H1 (cell line): ENCODE measurements at regions not wholly inside any gene's neighbourhood (a gene's known extent, or its start where the extent isn't known, plus 50 kb on each side); places are given as distances from the start of the nearest gene placed in this dataset.

Source experiments
- CTCF ChIA-PET: fragments of 300-600 bp; sonication (Branson Sonifier 250); formaldehyde crosslinking; loops from one replicate; lab custom pipeline; 2021; ENCODE audit not compliant: partially characterized antibody; lab: Charles Lee
- POLR2A ChIA-PET: fragments of 300-600 bp; sonication (Branson Sonifier 250); formaldehyde crosslinking; loops from one replicate; lab custom pipeline; 2021; ENCODE audit warnings: inconsistent platforms; ENCODE audit not compliant: partially characterized antibody; lab: Charles Lee
- DNase-seq, 2 experiments: peaks; one replicate each; pipeline versions ENCODE4 v3.0.0 to v3.0.0-alpha.2; 2010 to 2022; ENCODE audit warnings: low spot score in 2 of 2, low read depth in 1 of 2, mixed read lengths in 1 of 2
- FAIRE-seq: peaks from 2 replicates; lab custom pipeline; 2011; peaks lifted over from hg19 to GRCh38; lab: Jason Lieb, UNC
- H2AFZ ChIP-seq: 2 replicates; pipeline ENCODE4 v1.8.1; 2012; ENCODE audit warnings: low read length, inconsistent platforms
- H2AK5ac ChIP-seq: 2 replicates; pipeline ENCODE4 v1.6.1; 2013; ENCODE audit warnings: low read depth, low read length
- H2BK120ac ChIP-seq: replicated peaks from 2 replicates; pipeline ENCODE3; 2013; ENCODE audit warnings: low read depth, low read length, inconsistent platforms
- H2BK12ac ChIP-seq: 2 replicates; pipeline ENCODE4 v1.6.1; 2013; ENCODE audit warnings: low read depth, low read length
- H2BK15ac ChIP-seq: 2 replicates; pipeline ENCODE4 v1.6.1; 2013; ENCODE audit warnings: low read length
- H2BK20ac ChIP-seq: 2 replicates; pipeline ENCODE4 v1.6.1; 2013; ENCODE audit warnings: low read length
- H2BK5ac ChIP-seq: 2 replicates; pipeline ENCODE4 v1.6.1; 2013; ENCODE audit warnings: low read depth, low read length
- H3K14ac ChIP-seq: 2 replicates; pipeline ENCODE4 v1.6.1; 2013; ENCODE audit warnings: inconsistent platforms; ENCODE audit not compliant: insufficient read length
- H3K18ac ChIP-seq: 2 replicates; pipeline ENCODE4 v1.6.1; 2013; ENCODE audit warnings: low read length; ENCODE audit errors: extremely low read depth
- H3K23ac ChIP-seq: 2 replicates; pipeline ENCODE4 v1.6.1; 2013; ENCODE audit warnings: inconsistent platforms; ENCODE audit not compliant: insufficient read length
- H3K23me2 ChIP-seq: 2 replicates; pipeline ENCODE4 v1.6.1; 2013; ENCODE audit warnings: low read depth, low read length
- H3K27ac ChIP-seq: 2 replicates; pipeline ENCODE4 v1.6.1; 2011; ENCODE audit warnings: low read depth, low read length, inconsistent platforms
- H3K27me3 ChIP-seq, 4 experiments: replicated peaks in 1 of 4; 1 replicate in 1 of 4; 2 replicates in 3 of 4; pipeline versions ENCODE4 v1.6.1 to v1.8.1; 2011 to 2013; ENCODE audit warnings: low read length in 3 of 4, mild to moderate bottlenecking in 3 of 4, inconsistent platforms in 2 of 4, mixed read lengths in 2 of 4, moderate library complexity in 1 of 4; ENCODE audit not compliant: control insufficient read depth in 3 of 4, insufficient read depth in 3 of 4; ENCODE audit errors: extremely low read depth in 1 of 4
- H3K36me3 ChIP-seq, 4 experiments: 2 replicates each; pipeline versions ENCODE4 v1.6.1 to v1.8.1; 2011 to 2013; ENCODE audit warnings: mild to moderate bottlenecking in 4 of 4, low read length in 3 of 4, moderate library complexity in 2 of 4, control low read depth in 1 of 4, inconsistent platforms in 1 of 4; ENCODE audit not compliant: insufficient read depth in 4 of 4, control insufficient read depth in 2 of 4
- H3K4ac ChIP-seq: replicated peaks from 2 replicates; pipeline ENCODE3; 2013; ENCODE audit warnings: low read length, low read depth, mixed read lengths, inconsistent platforms; ENCODE audit not compliant: insufficient read length
- H3K4me1 ChIP-seq, 4 experiments: replicated peaks in 1 of 4; 1 replicate in 1 of 4; 2 replicates in 3 of 4; pipeline versions ENCODE4 v1.6.1 to v1.8.1; 2011 to 2013; ENCODE audit warnings: low read length in 3 of 4, inconsistent platforms in 2 of 4, mixed read lengths in 1 of 4; ENCODE audit not compliant: insufficient read depth in 4 of 4, control insufficient read depth in 3 of 4
- H3K4me2 ChIP-seq, 2 experiments: 2 replicates each; pipeline versions ENCODE4 v1.6.1 to v1.8.1; 2011 to 2013; ENCODE audit warnings: low read depth in 2 of 2, low read length in 2 of 2, control low read depth in 1 of 2, inconsistent platforms in 1 of 2, mild to moderate bottlenecking in 1 of 2; ENCODE audit not compliant: insufficient read depth in 1 of 2
- H3K4me3 ChIP-seq, 4 experiments: fragments of 200-600, 300-600 bp in 1 of 4; sonication (generic), shearing (Covaris generic), sonication (Bioruptor Twin) in 1 of 4; 2 replicates each; pipeline versions ENCODE4 v1.5.1 to v1.8.1; 2011 to 2016; ENCODE audit warnings: low read length in 4 of 4, low read depth in 3 of 4, control low read depth in 2 of 4, inconsistent platforms in 2 of 4, mild to moderate bottlenecking in 2 of 4, mixed read lengths in 1 of 4, moderate library complexity in 1 of 4; ENCODE audit not compliant: insufficient read depth in 2 of 4; ENCODE audit errors: extremely low read depth in 1 of 4
- H3K56ac ChIP-seq: replicated peaks from 2 replicates; pipeline ENCODE3; 2013; ENCODE audit warnings: low read depth, mild to moderate bottlenecking, mixed read lengths, low read length, inconsistent platforms; ENCODE audit not compliant: insufficient read length
- H3K79me1 ChIP-seq: 2 replicates; pipeline ENCODE4 v1.6.1; 2013; ENCODE audit warnings: low read depth, low read length, control low read depth
- H3K79me2 ChIP-seq, 2 experiments: 2 replicates each; pipeline versions ENCODE4 v1.6.1 to v1.8.1; 2012 to 2013; ENCODE audit warnings: low read length in 2 of 2, mild to moderate bottlenecking in 2 of 2, inconsistent platforms in 1 of 2; ENCODE audit not compliant: insufficient read depth in 2 of 2, control insufficient read depth in 1 of 2
- H3K9ac ChIP-seq, 4 experiments: replicated peaks in 1 of 4; 1 replicate in 1 of 4; 2 replicates in 3 of 4; pipeline versions ENCODE4 v1.6.1 to v1.8.1; 2011 to 2013; ENCODE audit warnings: low read depth in 3 of 4, low read length in 3 of 4, control low read depth in 2 of 4, mild to moderate bottlenecking in 2 of 4, moderate library complexity in 2 of 4, inconsistent platforms in 1 of 4; ENCODE audit errors: extremely low read depth in 1 of 4
- H3K9me3 ChIP-seq, 2 experiments: 2 replicates each; pipeline versions ENCODE4 v1.6.1 to v1.8.1; 2012 to 2013; ENCODE audit warnings: mild to moderate bottlenecking in 2 of 2, moderate library complexity in 2 of 2, control low read depth in 1 of 2, inconsistent platforms in 1 of 2, low read depth in 1 of 2, low read length in 1 of 2, mixed read lengths in 1 of 2; ENCODE audit not compliant: insufficient read depth in 2 of 2
- H4K20me1 ChIP-seq, 2 experiments: replicated peaks in 1 of 2; 2 replicates each; pipeline versions ENCODE3 to v1.8.1; 2011 to 2013; ENCODE audit warnings: inconsistent platforms in 2 of 2, low read length in 2 of 2, mild to moderate bottlenecking in 1 of 2; ENCODE audit not compliant: insufficient read depth in 2 of 2, control insufficient read depth in 1 of 2
- H4K5ac ChIP-seq: 2 replicates; pipeline ENCODE4 v1.6.1; 2013; ENCODE audit warnings: low read length, low read depth, mixed read lengths, inconsistent platforms; ENCODE audit not compliant: insufficient read length
- H4K8ac ChIP-seq: 2 replicates; pipeline ENCODE4 v1.8.0; 2013; ENCODE audit warnings: mild to moderate bottlenecking, moderate library complexity, low read length, inconsistent platforms; ENCODE audit not compliant: insufficient read depth; ENCODE audit errors: extremely low read depth
- H4K91ac ChIP-seq: replicated peaks from 2 replicates; pipeline ENCODE3; 2013; ENCODE audit warnings: low read length, mixed read lengths, inconsistent platforms; ENCODE audit not compliant: insufficient read length
- CBX5 ChIP-seq: fragments of 300-800, 300-1000 bp; sonication (generic); IDR thresholded peaks from 2 replicates; pipeline ENCODE4 v1.7.1; 2016; ENCODE audit warnings: antibody characterized with exemption, low read length, low read depth
- CEBPB ChIP-seq: IDR thresholded peaks from 2 replicates; pipeline ENCODE4 v1.6.1; 2012; ENCODE audit warnings: low read depth, low read length
- CHD2 ChIP-seq: IDR thresholded peaks from 2 replicates; pipeline ENCODE4 v1.6.1; 2012; ENCODE audit warnings: low read length, improper control_type of control experiment
- GABPA ChIP-seq: IDR thresholded peaks from 2 replicates; pipeline ENCODE4 v1.6.1; 2011; ENCODE audit warnings: mild to moderate bottlenecking, low read length, moderate library complexity, borderline replicate concordance; ENCODE audit not compliant: insufficient read depth
- PHF8 ChIP-seq: fragments of 200-600 bp; sonication (generic); conservative IDR thresholded peaks from 2 replicates; pipeline ENCODE4 v1.7.1; 2012; ENCODE audit warnings: low read depth, mild to moderate bottlenecking, inconsistent platforms, low read length, moderate library complexity
- TAF1 ChIP-seq: IDR thresholded peaks from 2 replicates; pipeline ENCODE4 v1.6.1; 2011; ENCODE audit warnings: mild to moderate bottlenecking, low read depth, low read length
- WGBS, 2 experiments: shearing (Covaris generic) in 1 of 2; methylation state at CpG; one replicate each; pipeline versions ENCODE4 v1.1.6 to v1.1.7; 2013 to 2015; ENCODE audit warnings: low lambda C conversion rate in 2 of 2, mixed read lengths in 2 of 2, inconsistent platforms in 1 of 2, low coverage in 1 of 2, missing lambda C conversion rate in 1 of 2; ENCODE audit not compliant: insufficient replicate concordance in 2 of 2, insufficient coverage in 1 of 2, insufficient read length in 1 of 2; ENCODE audit errors: extremely low coverage in 1 of 2, missing lambda C conversion rate in 1 of 2; 5-methylcytosine and 5-hydroxymethylcytosine counted together

- ChIA-PET CTCF (interaction anchor here (1.1 kb wide), 1 partner anchor 759 kb away, joined by 3 read pairs; no protein-coding TSS in a partner anchor), POLR2A (no interaction called here)
- no peak for TF ChIP-seq CBX5
- no peak for TF ChIP-seq GABPA
- TF ChIP-seq PHF8 = no peak
- no peak for TF ChIP-seq CEBPB
- no peak for TF ChIP-seq CHD2
- TF ChIP-seq TAF1 = no peak
- DNase-seq (no peak), FAIRE-seq (no peak)
- Histone ChIP-seq H3K23ac (no peak overlapping the region), H2BK12ac (no peak overlapping the region), H4K20me1 (no peaks in the 10 kb centered on the region), H3K23me2 (no peaks in the 10 kb centered on the region), H2AFZ (no peak overlapping the region), H3K14ac (no peak overlapping the region), H4K91ac (no peak overlapping the region), H2AK5ac (no peak overlapping the region), H4K8ac (no peak overlapping the region), H3K36me3 (no peaks in the 10 kb centered on the region), H3K79me1 (no peaks in the 10 kb centered on the region), H4K5ac (no peak overlapping the region), H2BK120ac (no peak overlapping the region), H3K9ac (no peak overlapping the region), H3K79me2 (no peaks in the 10 kb centered on the region), H3K27me3 (no peaks in the 10 kb centered on the region; a peak in 1 of 7 replicates), H3K18ac (no peak overlapping the region), H2BK15ac (no peak overlapping the region), H3K4me1 (peaks cover 0 to 4% (median 1%) of the 10 kb centered on the region in 4 experiments; a peak in 2 of 7 replicates), H3K56ac (no peak overlapping the region), H2BK20ac (no peak overlapping the region), H3K4ac (no peak overlapping the region), H3K27ac (no peak overlapping the region), H2BK5ac (no peak overlapping the region), H3K9me3 (no peaks in the 10 kb centered on the region), H3K4me2 (no peak overlapping the region), H3K4me3 (no peak overlapping the region)
- WGBS, 2 experiments = 97% methylated on average over 1 of the region's 1 CpG; no CpG with 5 or more reads in 1 of the 2 experiments
These were observed 540.1 kb upstream of the SPRY2 start for GRCh38 chr13:80881034-80881433.
